ENCODE measurements at regions not wholly inside any gene's neighbourhood (a gene's known extent, or its start where the extent isn't known, plus 50 kb on each side); places are given as distances from the start of the nearest gene placed in this dataset.

- TF ChIP-seq CTCF (conservative IDR thresholded peaks at IDR 0.05 in 1 of 2, IDR thresholded peaks at IDR 0.05 in 1 of 2; ENCODE audit: low read depth in 1 of 2, low read length in 2 of 2) (no peak), EZH2 (IDR thresholded peaks at IDR 0.05; ENCODE audit: low read length, missing control alignments) (no peak)
These were observed 360.2 kb upstream of the BRINP3 start for GRCh38 chr1:190837888-190838287.

All from fibroblast of lung (primary cell).